SK-N-SH treated with all-trans-retinoic acid at 6 μM for 48 hours (cell line): ENCODE measurements at regions not wholly inside any gene's neighbourhood (a gene's known extent, or its start where the extent isn't known, plus 50 kb on each side); places are given as distances from the start of the nearest gene placed in this dataset.

Experiments
- ATAC-seq: fragments of 200-7000 bp; cut with Tn5 transposase; 3 replicates; pipeline ENCODE4 v1.9.1; 2020; ENCODE audit warnings: mild to moderate bottlenecking, moderate library complexity
- ARNTL ChIP-seq: fragments of 450-650 bp; formaldehyde crosslinking; IDR thresholded peaks from 2 replicates; pipeline ENCODE4 v1.5.0; 2020; ENCODE audit warnings: low read depth, mild to moderate bottlenecking, moderate library complexity, borderline replicate concordance
- BACH2 ChIP-seq: fragments of 250-450 bp; sonication (Bioruptor Pico); IDR thresholded peaks from 2 replicates; pipeline ENCODE4 v1.9.0; 2021; ENCODE audit warnings: mild to moderate bottlenecking, borderline replicate concordance
- CREB5 ChIP-seq: fragments of 250-450 bp; sonication (Bioruptor Pico); IDR thresholded peaks from 2 replicates; pipeline ENCODE4 v1.5.1; 2020; ENCODE audit warnings: low read depth, mild to moderate bottlenecking, moderate library complexity
- CSRNP3 ChIP-seq: fragments of 250-450 bp; sonication (Bioruptor Pico); IDR thresholded peaks from 2 replicates; pipeline ENCODE4 v1.5.1; 2021; ENCODE audit warnings: mild to moderate bottlenecking, moderate library complexity
- ESRRG ChIP-seq: fragments of 250-450 bp; sonication (Bioruptor Pico); IDR thresholded peaks from 2 replicates; pipeline ENCODE4 v1.6.1; 2021; ENCODE audit warnings: mild to moderate bottlenecking
- GLIS3 ChIP-seq: fragments of 250-450 bp; sonication (Bioruptor Pico); IDR thresholded peaks from 2 replicates; pipeline ENCODE4 v1.5.0; 2020; ENCODE audit warnings: mild to moderate bottlenecking, moderate library complexity
- ISL1 ChIP-seq: fragments of 250-450 bp; sonication (Bioruptor Pico); IDR thresholded peaks from 2 replicates; pipeline ENCODE4 v2.1.2; 2022; ENCODE audit warnings: mild to moderate bottlenecking, moderate library complexity
- OSR1 ChIP-seq: fragments of 250-450 bp; sonication (Bioruptor Pico); IDR thresholded peaks from 2 replicates; pipeline ENCODE4 v1.8.0; 2022; ENCODE audit warnings: moderate library complexity, mild to moderate bottlenecking, inconsistent platforms
- POU6F1 ChIP-seq: fragments of 250-450 bp; sonication (Bioruptor Pico); IDR thresholded peaks from 2 replicates; pipeline ENCODE4 v1.8.0; 2021; ENCODE audit warnings: low read depth, mild to moderate bottlenecking, moderate library complexity, borderline replicate concordance
- PPARA ChIP-seq: fragments of 250-450 bp; sonication (Bioruptor Pico); IDR thresholded peaks from 2 replicates; pipeline ENCODE4 v1.5.0; 2020; ENCODE audit warnings: mild to moderate bottlenecking, borderline replicate concordance
- RARB ChIP-seq: fragments of 250-450 bp; sonication (Bioruptor Pico); IDR thresholded peaks from 2 replicates; pipeline ENCODE4 v1.8.0; 2021; ENCODE audit warnings: mild to moderate bottlenecking, moderate library complexity
- SNAI2 ChIP-seq: fragments of 250-450 bp; sonication (Bioruptor Pico); IDR thresholded peaks from 2 replicates; pipeline ENCODE4 v1.5.0; 2020; ENCODE audit warnings: mild to moderate bottlenecking, moderate library complexity
- TCF4 ChIP-seq: fragments of 250-450 bp; sonication (Bioruptor Pico); IDR thresholded peaks from 2 replicates; pipeline ENCODE4 v1.8.0; 2021; ENCODE audit warnings: mild to moderate bottlenecking, moderate library complexity, borderline replicate concordance
- TOX ChIP-seq: fragments of 250-450 bp; sonication (Bioruptor Pico); IDR thresholded peaks from 2 replicates; pipeline ENCODE4 v1.8.0; 2021; ENCODE audit warnings: mild to moderate bottlenecking, moderate library complexity, borderline replicate concordance
- TSHZ2 ChIP-seq: fragments of 250-450 bp; sonication (Bioruptor Pico); IDR thresholded peaks from 2 replicates; pipeline ENCODE4 v1.5.0; 2020; ENCODE audit warnings: mild to moderate bottlenecking, moderate library complexity
- ZC3H10 ChIP-seq: fragments of 250-450 bp; sonication (Bioruptor Pico); IDR thresholded peaks from 2 replicates; pipeline ENCODE4 v1.5.1; 2021; ENCODE audit warnings: mild to moderate bottlenecking, moderate library complexity
- ZFP3 ChIP-seq: fragments of 250-450 bp; sonication (Bioruptor Pico); IDR thresholded peaks from 2 replicates; pipeline ENCODE4 v1.5.0; 2020; ENCODE audit warnings: mild to moderate bottlenecking, moderate library complexity
- ZFP30 ChIP-seq: fragments of 450-650 bp; formaldehyde crosslinking; IDR thresholded peaks from 2 replicates; pipeline ENCODE4 v1.5.0; 2022; ENCODE audit warnings: mild to moderate bottlenecking, moderate library complexity
- ZNF565 ChIP-seq: fragments of 450-650 bp; formaldehyde crosslinking; conservative IDR thresholded peaks from 2 replicates; pipeline ENCODE4 v1.5.0; 2020; ENCODE audit warnings: low read depth, mild to moderate bottlenecking, moderate library complexity
- ZNF70 ChIP-seq: fragments of 450-650 bp; formaldehyde crosslinking; IDR thresholded peaks from 2 replicates; pipeline ENCODE4 v1.5.0; 2020; ENCODE audit warnings: mild to moderate bottlenecking, moderate library complexity
- ZNF8 ChIP-seq: fragments of 450-650 bp; formaldehyde crosslinking; IDR thresholded peaks from 2 replicates; pipeline ENCODE4 v1.5.0; 2020; ENCODE audit warnings: mild to moderate bottlenecking, moderate library complexity

GRCh38 chr10:36048780-36049179 is 406.7 kb upstream of the FZD8 start:
- TF ChIP-seq ZFP3 (CRISPR knock-in tag), result no peak
- TF ChIP-seq, all 23 proteins: peak for 0
- ATAC-seq, result no peak

- TF ChIP-seq ZNF565 (CRISPR knock-in tag), result no peak
- no peak for TF ChIP-seq ISL1
- no peak for ATAC-seq
These were observed 406.1 kb upstream of the FZD8 start for GRCh38 chr10:36048236-36048635.

GRCh38 chr10:36042135-36042534 is 400.0 kb upstream of the FZD8 start:
- ATAC-seq, result no peak
- no peak for TF ChIP-seq TSHZ2 (CRISPR knock-in tag)
- TF ChIP-seq ZNF8 (CRISPR knock-in tag), result no peak
- no peak for TF ChIP-seq GLIS3 (CRISPR knock-in tag)
- TF ChIP-seq CSRNP3 (CRISPR knock-in tag), result no peak
- no peak for TF ChIP-seq TOX
- no peak for TF ChIP-seq CREB5
- no peak for TF ChIP-seq OSR1

GRCh38 chr10:36038316-36038955 is 396.3 kb upstream of the FZD8 start:
- no peak for ATAC-seq

GRCh38 chr10:36036137-36036536 is 394.0 kb upstream of the FZD8 start:
- ATAC-seq, result no peak
- TF ChIP-seq SNAI2, result no peak
- TF ChIP-seq RARB (CRISPR knock-in tag), result no peak
- no peak for TF ChIP-seq ZFP3 (CRISPR knock-in tag)
- TF ChIP-seq BACH2 (CRISPR knock-in tag), result no peak
- no peak for TF ChIP-seq ZC3H10 (CRISPR knock-in tag)
- TF ChIP-seq ARNTL (CRISPR knock-in tag), result no peak
- TF ChIP-seq ESRRG (CRISPR knock-in tag), result no peak
- no peak for TF ChIP-seq TCF4 (CRISPR knock-in tag)
- TF ChIP-seq TSHZ2 (CRISPR knock-in tag), result no peak
- no peak for TF ChIP-seq ZNF8 (CRISPR knock-in tag)
- no peak for TF ChIP-seq ZFP30
- TF ChIP-seq OSR1, result no peak
- TF ChIP-seq ZNF565 (CRISPR knock-in tag), result no peak
- TF ChIP-seq ZNF70 (CRISPR knock-in tag), result no peak
- TF ChIP-seq POU6F1, result no peak
- no peak for TF ChIP-seq PPARA (CRISPR knock-in tag)
- TF ChIP-seq CSRNP3 (CRISPR knock-in tag), result no peak
- TF ChIP-seq TOX, result no peak

More at GRCh38 chr10:36038316-36038955, 396.3 kb upstream of the FZD8 start:
- TF ChIP-seq BACH2 (CRISPR knock-in tag), result no peak
- no peak for TF ChIP-seq ISL1
- no peak for TF ChIP-seq RARB (CRISPR knock-in tag)
- no peak for TF ChIP-seq GLIS3 (CRISPR knock-in tag)
- no peak for TF ChIP-seq ZC3H10 (CRISPR knock-in tag)
- no peak for TF ChIP-seq ESRRG (CRISPR knock-in tag)
